ENCODE measurements at regions not wholly inside any gene's neighbourhood (a gene's known extent, or its start where the extent isn't known, plus 50 kb on each side); places are given as distances from the start of the nearest gene placed in this dataset.

DNA sequence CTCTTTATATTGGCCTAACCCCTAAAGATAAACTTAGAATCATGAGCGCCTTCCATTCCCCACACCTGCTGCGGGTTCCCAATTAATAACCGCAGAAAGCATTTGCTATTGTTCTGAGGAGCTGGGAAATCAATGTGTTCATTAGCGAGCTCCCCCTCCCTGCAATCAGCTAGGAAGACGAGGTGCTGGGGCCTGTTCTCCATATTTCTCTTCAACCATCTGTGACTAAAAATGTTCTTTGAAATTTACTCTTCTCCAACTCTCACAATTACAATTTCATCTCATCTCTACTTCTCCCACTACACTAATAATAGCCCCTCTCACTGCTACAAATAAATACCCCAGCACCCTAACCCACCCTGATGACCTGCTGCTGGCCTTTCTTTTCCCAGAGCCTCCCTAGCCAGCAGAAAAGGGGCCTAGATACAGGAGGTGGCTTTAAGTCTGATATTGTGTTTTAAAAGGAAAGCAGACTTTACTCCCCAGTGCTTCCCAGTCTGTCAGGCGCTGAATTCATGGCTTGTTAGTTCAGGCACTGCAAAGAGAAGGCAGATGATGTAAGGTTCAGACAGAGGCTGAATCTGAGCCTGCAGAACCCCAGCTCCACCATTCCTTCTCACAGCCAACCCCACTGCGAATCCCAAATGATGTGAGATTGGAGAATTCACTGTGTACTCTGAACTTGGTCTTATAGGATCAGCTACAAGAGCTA lies 477.5 kb upstream of the DAB1 start:
- Histone ChIP-seq H3K79me2 (ENCODE audit: control insufficient read depth, insufficient read depth, low read length) (no peaks in the 10 kb centered on the region), H3K4me2 (ENCODE audit: extremely low read depth, insufficient read depth, low read length) (no peak overlapping the region), H4K20me1 (ENCODE audit: control insufficient read depth, extremely low read depth, insufficient read depth, low read length) (no peaks in the 10 kb centered on the region), H3K9ac (ENCODE audit: insufficient read depth, low read length) (no peak overlapping the region), H3K9me3 (ENCODE audit: control insufficient read depth, insufficient read depth, low read depth, low read length) (no peaks in the 10 kb centered on the region), H3K27ac (ENCODE audit: insufficient read depth, low read length) (no peak overlapping the region), H3K4me1 (ENCODE audit: control insufficient read depth, extremely low read depth, insufficient read depth, low read length) (no peaks in the 10 kb centered on the region), H3K27me3 (ENCODE audit: control insufficient read depth, insufficient read depth, low read length) (no peaks in the 10 kb centered on the region), H3K4me3 (replicated peaks in 1 of 4; ENCODE audit: control extremely low read depth in 1 of 4, insufficient read depth in 1 of 4, low read depth in 3 of 4, low read length in 4 of 4) (no peak overlapping the region), H2AFZ (ENCODE audit: low read length) (no peak overlapping the region), H3K36me3 (ENCODE audit: control insufficient read depth, insufficient read depth, low read length) (no peaks in the 10 kb centered on the region)
- no peak for DNase-seq (ENCODE audit: low read depth in 2 of 2)
- TF ChIP-seq, protein P1, sequence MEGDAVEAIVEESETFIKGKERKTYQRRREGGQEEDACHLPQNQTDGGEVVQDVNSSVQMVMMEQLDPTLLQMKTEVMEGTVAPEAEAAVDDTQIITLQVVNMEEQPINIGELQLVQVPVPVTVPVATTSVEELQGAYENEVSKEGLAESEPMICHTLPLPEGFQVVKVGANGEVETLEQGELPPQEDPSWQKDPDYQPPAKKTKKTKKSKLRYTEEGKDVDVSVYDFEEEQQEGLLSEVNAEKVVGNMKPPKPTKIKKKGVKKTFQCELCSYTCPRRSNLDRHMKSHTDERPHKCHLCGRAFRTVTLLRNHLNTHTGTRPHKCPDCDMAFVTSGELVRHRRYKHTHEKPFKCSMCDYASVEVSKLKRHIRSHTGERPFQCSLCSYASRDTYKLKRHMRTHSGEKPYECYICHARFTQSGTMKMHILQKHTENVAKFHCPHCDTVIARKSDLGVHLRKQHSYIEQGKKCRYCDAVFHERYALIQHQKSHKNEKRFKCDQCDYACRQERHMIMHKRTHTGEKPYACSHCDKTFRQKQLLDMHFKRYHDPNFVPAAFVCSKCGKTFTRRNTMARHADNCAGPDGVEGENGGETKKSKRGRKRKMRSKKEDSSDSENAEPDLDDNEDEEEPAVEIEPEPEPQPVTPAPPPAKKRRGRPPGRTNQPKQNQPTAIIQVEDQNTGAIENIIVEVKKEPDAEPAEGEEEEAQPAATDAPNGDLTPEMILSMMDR (conservative IDR thresholded peaks at IDR 0.05 in 1 of 2, IDR thresholded peaks at IDR 0.05 in 1 of 2; ENCODE audit: low read depth in 1 of 2, low read length in 2 of 2): no peak
- TF ChIP-seq EZH2 (IDR thresholded peaks at IDR 0.05; ENCODE audit: low read length, missing control alignments): no peak

DNA sequence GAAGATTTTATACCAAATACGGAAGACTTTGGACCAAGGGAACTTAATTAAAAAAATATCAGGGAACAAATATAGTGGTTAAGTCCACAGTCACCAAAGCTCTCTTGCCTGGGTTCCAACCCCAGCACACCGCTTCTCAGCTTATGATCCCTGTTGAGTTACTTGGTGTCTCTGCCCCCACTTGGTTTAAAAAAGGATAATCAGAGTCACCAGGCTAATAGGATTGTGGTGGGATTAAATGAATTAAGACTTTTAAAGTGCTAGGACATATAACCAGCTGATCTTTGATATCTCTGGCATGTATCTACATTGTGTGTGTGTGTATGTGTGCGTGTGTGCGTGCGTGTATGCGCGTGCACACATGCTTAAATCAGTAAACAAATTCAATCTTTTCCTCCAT lies 474.7 kb upstream of the DAB1 start:
- H3K9me3 ChIP-seq (ENCODE audit: control insufficient read depth, insufficient read depth, low read depth, low read length): no peaks in the 10 kb centered on the region
- no peaks in the 10 kb centered on the region for H3K4me1 ChIP-seq (ENCODE audit: control insufficient read depth, extremely low read depth, insufficient read depth, low read length)
- no peaks in the 10 kb centered on the region for H3K79me2 ChIP-seq (ENCODE audit: control insufficient read depth, insufficient read depth, low read length)
- H4K20me1 ChIP-seq (ENCODE audit: control insufficient read depth, extremely low read depth, insufficient read depth, low read length): no peaks in the 10 kb centered on the region
- DNase-seq (ENCODE audit: low read depth in 2 of 2): no peak
- no peak overlapping the region for H2AFZ ChIP-seq (ENCODE audit: low read length)
- H3K36me3 ChIP-seq (ENCODE audit: control insufficient read depth, insufficient read depth, low read length): no peaks in the 10 kb centered on the region
- no peak overlapping the region for H3K9ac ChIP-seq (ENCODE audit: insufficient read depth, low read length)
- H3K27me3 ChIP-seq (ENCODE audit: control insufficient read depth, insufficient read depth, low read length): no peaks in the 10 kb centered on the region
- no peak overlapping the region for H3K27ac ChIP-seq (ENCODE audit: insufficient read depth, low read length)
- no peak overlapping the region for H3K4me3 ChIP-seq (replicated peaks in 1 of 4; ENCODE audit: control extremely low read depth in 1 of 4, insufficient read depth in 1 of 4, low read depth in 3 of 4, low read length in 4 of 4)
- TF ChIP-seq EZH2 (IDR thresholded peaks at IDR 0.05; ENCODE audit: low read length, missing control alignments): no peak
- no peak overlapping the region for H3K4me2 ChIP-seq (ENCODE audit: extremely low read depth, insufficient read depth, low read length)

DNA sequence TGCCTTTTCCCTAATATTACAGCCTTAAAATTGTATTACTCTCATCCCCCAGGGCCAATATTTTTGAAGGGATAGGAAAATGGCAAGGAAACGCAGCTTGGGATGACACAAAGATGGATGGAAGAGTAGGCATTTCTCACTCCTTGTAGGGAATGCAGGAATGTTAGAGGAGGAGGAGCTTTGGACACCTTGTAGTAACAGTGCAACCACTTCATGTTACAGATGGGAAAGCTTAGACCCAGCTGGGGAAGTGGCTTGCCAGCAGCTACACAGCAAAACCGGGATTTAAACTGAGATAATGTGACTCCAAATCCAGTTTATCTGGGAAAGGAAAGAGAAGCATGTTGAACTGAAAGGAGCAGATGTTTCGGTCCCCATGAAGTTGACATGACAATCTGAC lies 473.7 kb upstream of the DAB1 start:
- H3K4me2 ChIP-seq (ENCODE audit: extremely low read depth, insufficient read depth, low read length): no peak overlapping the region
- no peak overlapping the region for H3K27ac ChIP-seq (ENCODE audit: insufficient read depth, low read length)
- no peaks in the 10 kb centered on the region for H3K27me3 ChIP-seq (ENCODE audit: control insufficient read depth, insufficient read depth, low read length)
- no peaks in the 10 kb centered on the region for H4K20me1 ChIP-seq (ENCODE audit: control insufficient read depth, extremely low read depth, insufficient read depth, low read length)
- no peak for DNase-seq (ENCODE audit: low read depth in 2 of 2)
- H3K4me3 ChIP-seq (replicated peaks in 1 of 4; ENCODE audit: control extremely low read depth in 1 of 4, insufficient read depth in 1 of 4, low read depth in 3 of 4, low read length in 4 of 4): no peak overlapping the region
- TF ChIP-seq EZH2 (IDR thresholded peaks at IDR 0.05; ENCODE audit: low read length, missing control alignments): no peak
- TF ChIP-seq, protein P1 (conservative IDR thresholded peaks at IDR 0.05 in 1 of 2, IDR thresholded peaks at IDR 0.05 in 1 of 2; ENCODE audit: low read depth in 1 of 2, low read length in 2 of 2): no peak
- no peak overlapping the region for H3K9ac ChIP-seq (ENCODE audit: insufficient read depth, low read length)
- no peaks in the 10 kb centered on the region for H3K4me1 ChIP-seq (ENCODE audit: control insufficient read depth, extremely low read depth, insufficient read depth, low read length)
- H3K36me3 ChIP-seq (ENCODE audit: control insufficient read depth, insufficient read depth, low read length): no peaks in the 10 kb centered on the region
- no peaks in the 10 kb centered on the region for H3K9me3 ChIP-seq (ENCODE audit: control insufficient read depth, insufficient read depth, low read depth, low read length)
- H3K79me2 ChIP-seq (ENCODE audit: control insufficient read depth, insufficient read depth, low read length): no peaks in the 10 kb centered on the region
- no peak overlapping the region for H2AFZ ChIP-seq (ENCODE audit: low read length)
